A549 (cell line): ENCODE measurements at regions not wholly inside any gene's neighbourhood (a gene's known extent, or its start where the extent isn't known, plus 50 kb on each side); places are given as distances from the start of the nearest gene placed in this dataset.

Experiments used
- CTCF ChIP-seq: fragments of >200 bp; sonication (Bioruptor Twin); formaldehyde crosslinking; IDR thresholded peaks from 3 replicates; pipeline ENCODE4 v1.5.1; 2016
- E2F6 ChIP-seq: IDR thresholded peaks from 2 replicates; pipeline ENCODE4 v1.6.1; 2012; ENCODE audit warnings: low read depth, borderline replicate concordance
- EP300 ChIP-seq, 2 experiments: fragments of >200 bp; sonication (Bioruptor Twin); formaldehyde crosslinking; IDR thresholded peaks; 2 replicates in 1 of 2; 3 replicates in 1 of 2; pipeline ENCODE4 v1.6.1; 2016 to 2017
- MAX ChIP-seq: IDR thresholded peaks from 2 replicates; pipeline ENCODE4 v1.6.1; 2012
- POLR2A ChIP-seq: IDR thresholded peaks from 2 replicates; pipeline ENCODE4 v1.6.1; 2012; ENCODE audit warnings: mild to moderate bottlenecking, low read length

- TF ChIP-seq E2F6 (no peak), CTCF (no peak; the same call in 2 of the 3 replicates), EP300 (IDR thresholded peaks at IDR 0.05) (no peak), POLR2A (no peak), MAX (no peak)
These were observed 242.1 kb downstream of the CDC14C start for GRCh38 chr7:49166441-49166840.
